Retinal pigment epithelial cell (primary cell): ENCODE measurements at regions not wholly inside any gene's neighbourhood (a gene's known extent, or its start where the extent isn't known, plus 50 kb on each side); places are given as distances from the start of the nearest gene placed in this dataset.

Experiments
- DNase-seq: peaks from one replicate; pipeline ENCODE4 v3.0.0-alpha.2; 2010; ENCODE audit warnings: low read depth
- H3K4me3 ChIP-seq: 2 replicates; pipeline ENCODE4 v1.5.1; 2011; ENCODE audit warnings: mild to moderate bottlenecking, low read length, control low read depth, moderate library complexity
- CTCF ChIP-seq: conservative IDR thresholded peaks from 2 replicates; pipeline ENCODE4 v1.5.1; 2011; ENCODE audit warnings: low read depth, low read length, control low read depth, inconsistent platforms

GRCh38 chr19:27901078-27901477 lies 1311.9 kb downstream of the UQCRFS1 start:
- no peak for DNase-seq
- no peak for TF ChIP-seq CTCF

GRCh38 chr19:27896091-27896490 lies 1316.9 kb downstream of the UQCRFS1 start:
- TF ChIP-seq CTCF, result no peak

More at GRCh38 chr19:27901078-27901477, 1311.9 kb downstream of the UQCRFS1 start:
- H3K4me3 ChIP-seq, result no peak overlapping the region

GRCh38 chr19:27894906-27895754 lies 1317.8 kb downstream of the UQCRFS1 start:
- no peak for TF ChIP-seq CTCF
- no peak for DNase-seq
- H3K4me3 ChIP-seq, result no peak overlapping the region

More at GRCh38 chr19:27896091-27896490, 1316.9 kb downstream of the UQCRFS1 start:
- H3K4me3 ChIP-seq, result no peak overlapping the region
- DNase-seq, result no peak

GRCh38 chr19:27892500-27892899 lies 1320.5 kb downstream of the UQCRFS1 start:
- TF ChIP-seq CTCF, result no peak
- DNase-seq, result no peak

GRCh38 chr19:27891411-27891810 lies 1321.5 kb downstream of the UQCRFS1 start:
- H3K4me3 ChIP-seq, result no peak overlapping the region
- no peak for TF ChIP-seq CTCF
- DNase-seq, result no peak

More at GRCh38 chr19:27892500-27892899, 1320.5 kb downstream of the UQCRFS1 start:
- no peak overlapping the region for H3K4me3 ChIP-seq

- DNase-seq, result no peak
- no peak overlapping the region for H3K4me3 ChIP-seq
- no peak for TF ChIP-seq CTCF
Measured at GRCh38 chr19:27890696-27891095, 1322.3 kb downstream of the UQCRFS1 start.

GRCh38 chr19:27890206-27890605 lies 1322.7 kb downstream of the UQCRFS1 start:
- H3K4me3 ChIP-seq, result no peak overlapping the region
- no peak for TF ChIP-seq CTCF
- DNase-seq, result no peak
